Parathyroid adenoma (tissue), 2 donors: ENCODE measurements at regions not wholly inside any gene's neighbourhood (a gene's known extent, or its start where the extent isn't known, plus 50 kb on each side); places are given as distances from the start of the nearest gene placed in this dataset.

ENCODE experiments used
- H2AFZ ChIP-seq: fragments of 300-600 bp; sonication (generic); one replicate; pipeline ENCODE4 v1.7.0; 2017; ENCODE audit warnings: antibody characterized with exemption, mild to moderate bottlenecking
- H3K27ac ChIP-seq: fragments of 300-600 bp; sonication (generic); one replicate; pipeline ENCODE4 v1.7.0; 2017
- H3K27me3 ChIP-seq: fragments of 300-600 bp; sonication (generic); one replicate; pipeline ENCODE4 v1.7.0; 2017; ENCODE audit warnings: low read length; ENCODE audit not compliant: control insufficient read depth, insufficient read depth
- H3K36me3 ChIP-seq: fragments of 300-600 bp; sonication (generic); one replicate; pipeline ENCODE4 v1.7.0; 2017; ENCODE audit warnings: low read length; ENCODE audit not compliant: control insufficient read depth, insufficient read depth
- H3K4me1 ChIP-seq: fragments of 300-600 bp; sonication (generic); one replicate; pipeline ENCODE4 v1.7.0; 2017; ENCODE audit warnings: control low read depth
- H3K4me2 ChIP-seq: fragments of 300-600 bp; sonication (generic); one replicate; pipeline ENCODE4 v1.7.0; 2017; ENCODE audit warnings: low read length
- H3K4me3 ChIP-seq: fragments of 300-600 bp; sonication (generic); one replicate; pipeline ENCODE4 v1.7.0; 2017; ENCODE audit warnings: low read depth, low read length
- H3K79me2 ChIP-seq: fragments of 300-600 bp; sonication (generic); one replicate; pipeline ENCODE4 v1.7.0; 2017; ENCODE audit warnings: control low read depth
- H3K9ac ChIP-seq: fragments of 300-600 bp; sonication (generic); one replicate; pipeline ENCODE4 v1.7.0; 2017; ENCODE audit warnings: mild to moderate bottlenecking
- H3K9me3 ChIP-seq: fragments of 300-600 bp; sonication (generic); one replicate; pipeline ENCODE4 v1.7.0; 2017; ENCODE audit warnings: low read length; ENCODE audit not compliant: control insufficient read depth
- CTCF ChIP-seq: fragments of 300-600 bp; sonication (generic); IDR thresholded peaks from one replicate; pipeline ENCODE4 v1.7.0; 2017; ENCODE audit warnings: antibody characterized with exemption, mild to moderate bottlenecking
- donor health status: primary hyperparathyroidism.

GRCh38 chr18:39746201-39746600 is 2180.6 kb upstream of the CELF4 start:
- Histone ChIP-seq H3K4me2 (no peak overlapping the region), H3K27me3 (no peaks in the 10 kb centered on the region), H3K36me3 (no peaks in the 10 kb centered on the region), H3K4me1 (no peaks in the 10 kb centered on the region), H2AFZ (no peak overlapping the region), H3K27ac (no peak overlapping the region), H3K9ac (no peak overlapping the region), H3K79me2 (no peaks in the 10 kb centered on the region), H3K9me3 (no peaks in the 10 kb centered on the region), H3K4me3 (no peak overlapping the region)
- TF ChIP-seq CTCF, result no peak

GRCh38 chr18:39743463-39743862 is 2177.9 kb upstream of the CELF4 start:
- no peaks in the 10 kb centered on the region for H3K36me3 ChIP-seq
- H2AFZ ChIP-seq, result no peak overlapping the region
- H3K4me2 ChIP-seq, result no peak overlapping the region
- H3K27me3 ChIP-seq, result no peaks in the 10 kb centered on the region
- H3K9ac ChIP-seq, result no peak overlapping the region
- no peaks in the 10 kb centered on the region for H3K9me3 ChIP-seq
- no peak overlapping the region for H3K4me3 ChIP-seq
- no peaks in the 10 kb centered on the region for H3K79me2 ChIP-seq
- TF ChIP-seq CTCF, result no peak
- H3K4me1 ChIP-seq, result no peaks in the 10 kb centered on the region
- no peak overlapping the region for H3K27ac ChIP-seq

GRCh38 chr18:39741755-39742466 is 2176.3 kb upstream of the CELF4 start:
- Histone ChIP-seq H3K9ac (no peak overlapping the region), H3K36me3 (no peaks in the 10 kb centered on the region), H3K27me3 (no peaks in the 10 kb centered on the region), H3K4me3 (no peak overlapping the region), H3K4me2 (no peak overlapping the region), H3K9me3 (no peaks in the 10 kb centered on the region), H3K27ac (no peak overlapping the region), H3K79me2 (no peaks in the 10 kb centered on the region), H2AFZ (no peak overlapping the region), H3K4me1 (no peaks in the 10 kb centered on the region)
- no peak for TF ChIP-seq CTCF

DNA sequence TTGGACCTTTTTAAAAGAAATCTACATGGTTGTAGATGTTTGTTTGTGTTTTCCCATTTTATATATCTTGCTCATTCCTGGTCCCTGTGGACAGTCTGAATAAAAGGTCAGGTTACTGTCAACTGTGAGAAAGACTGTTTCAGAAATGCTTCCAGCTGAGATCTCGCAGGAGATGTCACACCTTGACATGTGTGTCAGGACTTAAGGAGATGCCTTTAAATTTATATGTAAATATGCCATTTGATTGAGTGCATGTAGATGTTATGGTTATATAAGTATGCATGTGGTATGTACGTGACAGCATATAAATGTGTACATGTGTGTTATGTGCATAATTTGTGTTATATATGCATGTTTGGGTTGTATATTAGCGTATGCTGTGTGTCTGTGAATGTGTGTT is 2172.3 kb upstream of the CELF4 start:
- Histone ChIP-seq H3K27ac (no peak overlapping the region), H3K36me3 (no peaks in the 10 kb centered on the region), H3K9ac (no peak overlapping the region), H2AFZ (no peak overlapping the region), H3K4me3 (no peak overlapping the region), H3K9me3 (no peaks in the 10 kb centered on the region), H3K79me2 (no peaks in the 10 kb centered on the region), H3K4me1 (no peaks in the 10 kb centered on the region), H3K27me3 (no peaks in the 10 kb centered on the region), H3K4me2 (no peak overlapping the region)
- TF ChIP-seq CTCF, result no peak

DNA sequence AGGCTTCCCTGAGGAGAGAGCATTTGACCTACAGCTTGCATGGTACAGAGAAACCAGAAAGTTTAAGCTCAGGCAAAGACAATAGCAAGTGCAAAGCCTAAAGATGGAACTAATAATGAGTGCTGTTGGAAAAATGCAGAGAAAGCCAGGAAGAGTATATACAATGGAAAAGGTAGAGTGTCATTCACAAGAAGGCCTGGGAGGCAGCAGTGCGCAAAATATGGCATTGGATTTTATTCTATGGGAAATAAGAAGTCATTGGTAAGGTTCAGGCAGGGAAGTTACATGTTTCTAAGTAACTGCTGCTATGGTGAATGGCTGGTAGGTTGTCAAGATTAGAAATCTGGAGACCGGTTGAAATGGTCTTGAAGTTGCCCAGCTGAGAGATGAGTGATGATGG is 2167.3 kb upstream of the CELF4 start:
- Histone ChIP-seq H3K79me2 (no peaks in the 10 kb centered on the region), H3K27ac (no peak overlapping the region), H3K36me3 (no peaks in the 10 kb centered on the region), H2AFZ (no peak overlapping the region), H3K4me2 (no peak overlapping the region), H3K27me3 (no peaks in the 10 kb centered on the region), H3K4me1 (no peaks in the 10 kb centered on the region), H3K4me3 (no peak overlapping the region), H3K9ac (no peak overlapping the region), H3K9me3 (no peaks in the 10 kb centered on the region)
- TF ChIP-seq CTCF, result no peak
